Rectal smooth muscle tissue (tissue), 1 donor: ENCODE measurements at regions not wholly inside any gene's neighbourhood (a gene's known extent, or its start where the extent isn't known, plus 50 kb on each side); places are given as distances from the start of the nearest gene placed in this dataset.

Source experiments
- H3K27ac ChIP-seq: one replicate; pipeline ENCODE4 v1.7.0; 2013; ENCODE audit warnings: low read depth, low read length, inconsistent platforms
- H3K27me3 ChIP-seq: one replicate; pipeline ENCODE4 v1.7.0; 2013; ENCODE audit warnings: low read length; ENCODE audit not compliant: control insufficient read depth, insufficient read depth
- H3K36me3 ChIP-seq: one replicate; pipeline ENCODE4 v1.7.0; 2013; ENCODE audit warnings: low read length; ENCODE audit not compliant: control insufficient read depth, insufficient read depth
- H3K4me1 ChIP-seq: one replicate; pipeline ENCODE4 v1.7.0; 2013; ENCODE audit warnings: low read length; ENCODE audit not compliant: control insufficient read depth, insufficient read depth
- H3K4me3 ChIP-seq: one replicate; pipeline ENCODE4 v1.7.0; 2013; ENCODE audit warnings: low read length
- H3K9ac ChIP-seq: one replicate; pipeline ENCODE4 v1.7.0; 2013; ENCODE audit warnings: low read length

GRCh38 chr10:101290431-101290830, 61.2 kb upstream of the LBX1 start:
- no peak overlapping the region for H3K9ac ChIP-seq
- H3K36me3 ChIP-seq: no peaks in the 10 kb centered on the region
- H3K4me3 ChIP-seq: no peak overlapping the region
- peaks cover 44% of the 10 kb centered on the region for H3K27me3 ChIP-seq
- H3K4me1 ChIP-seq: no peaks in the 10 kb centered on the region
- H3K27ac ChIP-seq: no peak overlapping the region

- H3K4me3 ChIP-seq: peak overlapping the region; percentile 50
- H3K36me3 ChIP-seq: no peaks in the 10 kb centered on the region
- H3K9ac ChIP-seq: no peak overlapping the region
- peaks cover 41% of the 10 kb centered on the region for H3K27me3 ChIP-seq
- H3K27ac ChIP-seq: no peak overlapping the region
- no peaks in the 10 kb centered on the region for H3K4me1 ChIP-seq
These were observed 61.6 kb upstream of the LBX1 start for GRCh38 chr10:101290881-101291280.

GRCh38 chr10:101291331-101292193, 62.3 kb upstream of the LBX1 start:
- Histone ChIP-seq H3K4me1 (no peaks in the 10 kb centered on the region), H3K27ac (no peak overlapping the region), H3K27me3 (peaks cover 41% of the 10 kb centered on the region), H3K9ac (no peak overlapping the region), H3K36me3 (no peaks in the 10 kb centered on the region), H3K4me3 (peak overlapping the region; percentile 50)

GRCh38 chr10:101292194-101293006, 61.6 kb upstream of the BTRC start:
- Histone ChIP-seq H3K36me3 (no peaks in the 10 kb centered on the region), H3K27me3 (peaks cover 38% of the 10 kb centered on the region), H3K27ac (no peak overlapping the region), H3K4me3 (peak overlapping the region; percentile 50), H3K9ac (no peak overlapping the region), H3K4me1 (no peaks in the 10 kb centered on the region)

GRCh38 chr10:101293007-101293723, 60.8 kb upstream of the BTRC start:
- Histone ChIP-seq H3K36me3 (no peaks in the 10 kb centered on the region), H3K27ac (no peak overlapping the region), H3K4me1 (no peaks in the 10 kb centered on the region), H3K9ac (no peak overlapping the region), H3K4me3 (no peak overlapping the region), H3K27me3 (peaks cover 33% of the 10 kb centered on the region)

GRCh38 chr10:101294109-101294508, 59.9 kb upstream of the BTRC start:
- Histone ChIP-seq H3K27me3 (peaks cover 29% of the 10 kb centered on the region), H3K4me1 (no peaks in the 10 kb centered on the region), H3K36me3 (no peaks in the 10 kb centered on the region), H3K4me3 (no peak overlapping the region), H3K9ac (no peak overlapping the region), H3K27ac (no peak overlapping the region)

GRCh38 chr10:101295261-101295660, 58.7 kb upstream of the BTRC start:
- no peak overlapping the region for H3K9ac ChIP-seq
- no peak overlapping the region for H3K4me3 ChIP-seq
- H3K36me3 ChIP-seq: no peaks in the 10 kb centered on the region
- no peak overlapping the region for H3K27ac ChIP-seq
- H3K27me3 ChIP-seq: peaks cover 27% of the 10 kb centered on the region
- H3K4me1 ChIP-seq: no peaks in the 10 kb centered on the region

- Histone ChIP-seq H3K27ac (no peak overlapping the region), H3K4me3 (no peak overlapping the region), H3K36me3 (no peaks in the 10 kb centered on the region), H3K4me1 (no peaks in the 10 kb centered on the region), H3K27me3 (peaks cover 10% of the 10 kb centered on the region), H3K9ac (no peak overlapping the region)
These were observed 56.0 kb upstream of the BTRC start for GRCh38 chr10:101297901-101298486.

GRCh38 chr10:101299211-101299610, 54.8 kb upstream of the BTRC start:
- Histone ChIP-seq H3K4me3 (no peak overlapping the region), H3K9ac (no peak overlapping the region), H3K36me3 (no peaks in the 10 kb centered on the region), H3K4me1 (no peaks in the 10 kb centered on the region), H3K27ac (no peak overlapping the region), H3K27me3 (peaks cover 13% of the 10 kb centered on the region)

- Histone ChIP-seq H3K4me3 (no peak overlapping the region), H3K27me3 (peaks cover 10% of the 10 kb centered on the region), H3K9ac (no peak overlapping the region), H3K36me3 (no peaks in the 10 kb centered on the region), H3K4me1 (no peaks in the 10 kb centered on the region), H3K27ac (no peak overlapping the region)
These were observed 52.7 kb upstream of the BTRC start for GRCh38 chr10:101301111-101301731.

GRCh38 chr10:101303087-101303703, 50.8 kb upstream of the BTRC start:
- Histone ChIP-seq H3K27ac (no peak overlapping the region), H3K4me1 (no peaks in the 10 kb centered on the region), H3K4me3 (no peak overlapping the region), H3K9ac (no peak overlapping the region), H3K36me3 (no peaks in the 10 kb centered on the region), H3K27me3 (peaks cover 10% of the 10 kb centered on the region)
